Astrocyte (in vitro differentiated cells and primary cell): ENCODE measurements at regions not wholly inside any gene's neighbourhood (a gene's known extent, or its start where the extent isn't known, plus 50 kb on each side); places are given as distances from the start of the nearest gene placed in this dataset.

Source experiments
- CTCF ChIP-seq: IDR thresholded peaks from 2 replicates; pipeline ENCODE4 v1.5.1; 2011; ENCODE audit warnings: low read depth, mild to moderate bottlenecking, inconsistent platforms, low read length, moderate library complexity; ENCODE audit not compliant: insufficient read depth
- EZH2 ChIP-seq: IDR thresholded peaks from 2 replicates; pipeline ENCODE4 v1.6.1; 2012; ENCODE audit warnings: mild to moderate bottlenecking, low read length, inconsistent platforms; ENCODE audit not compliant: insufficient read depth

- TF ChIP-seq CTCF (no peak), EZH2 (no peak)
These were observed 116.6 kb upstream of the GALNT17 start for GRCh38 chr7:71015252-71015900.
